Fibroblast of skin of left biceps (primary cell): ENCODE measurements at regions not wholly inside any gene's neighbourhood (a gene's known extent, or its start where the extent isn't known, plus 50 kb on each side); places are given as distances from the start of the nearest gene placed in this dataset.

Experiments
- DNase-seq, 2 experiments: peaks; one replicate each; pipeline ENCODE4 v3.0.0-alpha.2; 2013; ENCODE audit warnings: low read depth in 2 of 2

- no peak for DNase-seq
Measured at GRCh38 chr2:176647325-176648165, 378.3 kb downstream of the MTX2 start.

GRCh38 chr2:176648700-176649297 is 379.6 kb downstream of the MTX2 start:
- no peak for DNase-seq

- DNase-seq, result no peak
Measured at GRCh38 chr2:176650104-176650837, 381.0 kb downstream of the MTX2 start.

GRCh38 chr2:176650838-176651555 is 381.8 kb downstream of the MTX2 start:
- DNase-seq, result no peak

GRCh38 chr2:176652300-176653182 is 383.3 kb downstream of the MTX2 start:
- no peak for DNase-seq

- no peak for DNase-seq
Measured at GRCh38 chr2:176653479-176654443, 384.5 kb downstream of the MTX2 start.

- no peak for DNase-seq
Measured at GRCh38 chr2:176656038-176656775, 387.0 kb downstream of the MTX2 start.

GRCh38 chr2:176656776-176657140 is 387.5 kb downstream of the MTX2 start:
- DNase-seq, result no peak

- no peak for DNase-seq
Measured at GRCh38 chr2:176657393-176657792, 388.2 kb downstream of the MTX2 start.

- DNase-seq, result no peak
Measured at GRCh38 chr2:176658708-176659107, 389.5 kb downstream of the MTX2 start.

- no peak for DNase-seq
Measured at GRCh38 chr2:176662753-176663152, 393.5 kb downstream of the MTX2 start.

- no peak for DNase-seq
Measured at GRCh38 chr2:176664478-176664877, 395.2 kb downstream of the MTX2 start.

GRCh38 chr2:176665086-176665485 is 395.8 kb downstream of the MTX2 start:
- no peak for DNase-seq

- no peak for DNase-seq
Measured at GRCh38 chr2:176668912-176669311, 399.7 kb downstream of the MTX2 start.

GRCh38 chr2:176669398-176670174 is 400.3 kb downstream of the MTX2 start:
- no peak for DNase-seq

GRCh38 chr2:176675271-176675949 is 406.2 kb downstream of the MTX2 start:
- no peak for DNase-seq

- no peak for DNase-seq
Measured at GRCh38 chr2:176677746-176678265, 408.6 kb downstream of the MTX2 start.

GRCh38 chr2:176678571-176678970 is 409.3 kb downstream of the MTX2 start:
- DNase-seq, result no peak
